Osteoblast (primary cell): ENCODE measurements at regions not wholly inside any gene's neighbourhood (a gene's known extent, or its start where the extent isn't known, plus 50 kb on each side); places are given as distances from the start of the nearest gene placed in this dataset.

ENCODE experiments used
- DNase-seq: peaks from one replicate; pipeline ENCODE4 v3.0.0; 2011; ENCODE audit warnings: low spot score, mixed read lengths; ENCODE audit not compliant: insufficient read length; ENCODE audit errors: missing footprints
- H2AFZ ChIP-seq: 2 replicates; pipeline ENCODE4 v1.6.0; 2011; ENCODE audit warnings: mild to moderate bottlenecking, low read length
- H3K27ac ChIP-seq: 2 replicates; pipeline ENCODE4 v1.5.1; 2011; ENCODE audit warnings: mild to moderate bottlenecking, low read depth, low read length, moderate library complexity
- H3K27me3 ChIP-seq: 2 replicates; pipeline ENCODE4 v1.6.0; 2012; ENCODE audit warnings: mild to moderate bottlenecking, control low read depth, inconsistent platforms, low read length, moderate library complexity; ENCODE audit not compliant: insufficient read depth
- H3K36me3 ChIP-seq: 2 replicates; pipeline ENCODE4 v1.5.1; 2011; ENCODE audit warnings: mild to moderate bottlenecking, low read length, control low read depth, moderate library complexity; ENCODE audit not compliant: insufficient read depth
- H3K4me1 ChIP-seq: 2 replicates; pipeline ENCODE4 v1.5.1; 2011; ENCODE audit warnings: mild to moderate bottlenecking, low read length, control low read depth, moderate library complexity; ENCODE audit not compliant: insufficient read depth
- H3K4me2 ChIP-seq: 2 replicates; pipeline ENCODE4 v1.6.0; 2011; ENCODE audit warnings: mild to moderate bottlenecking, low read length; ENCODE audit not compliant: insufficient read depth
- H3K4me3 ChIP-seq: fragments of 200-600 bp; sonication (generic); 3 replicates; pipeline ENCODE4 v1.5.1; 2012; ENCODE audit warnings: mild to moderate bottlenecking, low read length, inconsistent platforms; ENCODE audit not compliant: insufficient read depth
- H3K79me2 ChIP-seq: 2 replicates; pipeline ENCODE4 v1.6.0; 2012; ENCODE audit warnings: mild to moderate bottlenecking, low read length, control low read depth, inconsistent platforms; ENCODE audit not compliant: insufficient read depth
- H3K9me3 ChIP-seq: 2 replicates; pipeline ENCODE4 v1.5.1; 2011; ENCODE audit warnings: low read depth, low read length, control low read depth
- H4K20me1 ChIP-seq: 2 replicates; pipeline ENCODE4 v1.6.0; 2012; ENCODE audit warnings: mild to moderate bottlenecking, low read length, control low read depth; ENCODE audit not compliant: insufficient read depth
- TF ChIP-seq, protein P1 (sequence below): IDR thresholded peaks from 2 replicates; pipeline ENCODE4 v1.5.1; 2011; ENCODE audit warnings: mild to moderate bottlenecking, low read depth, low read length, moderate library complexity; ENCODE audit errors: extremely low read depth

DNA sequence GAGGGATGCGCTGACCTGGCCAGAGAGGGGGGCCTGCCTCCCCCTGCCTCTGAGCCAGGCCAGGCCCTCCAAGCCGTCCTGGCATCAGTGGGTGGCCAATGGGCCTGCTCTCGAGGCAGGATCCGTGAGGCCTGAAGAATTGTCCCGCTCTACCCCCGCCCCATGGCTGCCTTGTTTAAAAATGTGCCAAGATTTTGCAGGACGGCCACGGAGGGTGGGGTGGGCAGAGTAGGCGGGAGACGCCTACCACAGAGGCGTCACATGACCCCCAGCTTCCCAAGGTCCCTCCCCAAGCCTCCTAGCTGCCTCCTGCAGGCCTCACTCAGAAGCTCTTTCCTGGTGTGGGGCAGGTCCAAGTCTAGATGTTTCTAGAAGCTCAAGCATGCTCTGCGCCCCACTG is 69.5 kb downstream of the ENGASE start:
- TF ChIP-seq, protein P1, sequence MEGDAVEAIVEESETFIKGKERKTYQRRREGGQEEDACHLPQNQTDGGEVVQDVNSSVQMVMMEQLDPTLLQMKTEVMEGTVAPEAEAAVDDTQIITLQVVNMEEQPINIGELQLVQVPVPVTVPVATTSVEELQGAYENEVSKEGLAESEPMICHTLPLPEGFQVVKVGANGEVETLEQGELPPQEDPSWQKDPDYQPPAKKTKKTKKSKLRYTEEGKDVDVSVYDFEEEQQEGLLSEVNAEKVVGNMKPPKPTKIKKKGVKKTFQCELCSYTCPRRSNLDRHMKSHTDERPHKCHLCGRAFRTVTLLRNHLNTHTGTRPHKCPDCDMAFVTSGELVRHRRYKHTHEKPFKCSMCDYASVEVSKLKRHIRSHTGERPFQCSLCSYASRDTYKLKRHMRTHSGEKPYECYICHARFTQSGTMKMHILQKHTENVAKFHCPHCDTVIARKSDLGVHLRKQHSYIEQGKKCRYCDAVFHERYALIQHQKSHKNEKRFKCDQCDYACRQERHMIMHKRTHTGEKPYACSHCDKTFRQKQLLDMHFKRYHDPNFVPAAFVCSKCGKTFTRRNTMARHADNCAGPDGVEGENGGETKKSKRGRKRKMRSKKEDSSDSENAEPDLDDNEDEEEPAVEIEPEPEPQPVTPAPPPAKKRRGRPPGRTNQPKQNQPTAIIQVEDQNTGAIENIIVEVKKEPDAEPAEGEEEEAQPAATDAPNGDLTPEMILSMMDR: no peak
- Histone ChIP-seq H2AFZ (no peak overlapping the region), H3K27me3 (peaks cover 21% of the 10 kb centered on the region)

DNA sequence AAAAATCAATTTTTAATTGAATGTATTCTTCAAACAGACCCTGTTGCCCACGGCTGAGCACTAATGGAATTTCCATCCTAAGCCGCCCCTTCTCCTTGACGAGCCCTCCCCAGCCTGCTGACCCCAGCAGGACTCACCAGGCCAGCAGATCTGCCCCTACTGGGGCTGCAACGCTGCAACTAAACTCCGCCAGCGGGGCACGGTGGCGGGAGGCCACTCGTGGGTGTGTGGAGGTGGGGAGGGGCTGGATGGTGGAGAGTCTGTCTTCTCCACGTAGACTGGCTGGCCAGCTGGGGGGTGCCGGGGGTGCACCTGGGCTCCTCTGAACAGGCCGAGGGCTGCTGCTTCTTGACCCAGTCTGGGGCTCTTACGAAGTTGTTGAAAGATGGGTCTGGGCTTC is 67.8 kb downstream of the ENGASE start:
- peaks cover 21% of the 10 kb centered on the region for H3K27me3 ChIP-seq
- H2AFZ ChIP-seq: no peak overlapping the region
- no peaks in the 10 kb centered on the region for H3K9me3 ChIP-seq
- H3K27ac ChIP-seq: no peak overlapping the region
- no peak overlapping the region for H3K4me3 ChIP-seq
- no peaks in the 10 kb centered on the region for H3K36me3 ChIP-seq
- H3K79me2 ChIP-seq: no peaks in the 10 kb centered on the region
- TF ChIP-seq, protein P1: no peak
- no peak overlapping the region for H3K4me2 ChIP-seq
- no peak for DNase-seq
- H3K4me1 ChIP-seq: no peaks in the 10 kb centered on the region
- no peaks in the 10 kb centered on the region for H4K20me1 ChIP-seq

More for the DNA sequence above, 69.5 kb downstream of the ENGASE start:
- no peak overlapping the region for H3K27ac ChIP-seq
- no peaks in the 10 kb centered on the region for H3K36me3 ChIP-seq
- no peaks in the 10 kb centered on the region for H4K20me1 ChIP-seq
- H3K79me2 ChIP-seq: no peaks in the 10 kb centered on the region
- no peaks in the 10 kb centered on the region for H3K4me1 ChIP-seq
- H3K4me3 ChIP-seq: no peak overlapping the region
- no peaks in the 10 kb centered on the region for H3K9me3 ChIP-seq
- no peak overlapping the region for H3K4me2 ChIP-seq
- DNase-seq: no peak

DNA sequence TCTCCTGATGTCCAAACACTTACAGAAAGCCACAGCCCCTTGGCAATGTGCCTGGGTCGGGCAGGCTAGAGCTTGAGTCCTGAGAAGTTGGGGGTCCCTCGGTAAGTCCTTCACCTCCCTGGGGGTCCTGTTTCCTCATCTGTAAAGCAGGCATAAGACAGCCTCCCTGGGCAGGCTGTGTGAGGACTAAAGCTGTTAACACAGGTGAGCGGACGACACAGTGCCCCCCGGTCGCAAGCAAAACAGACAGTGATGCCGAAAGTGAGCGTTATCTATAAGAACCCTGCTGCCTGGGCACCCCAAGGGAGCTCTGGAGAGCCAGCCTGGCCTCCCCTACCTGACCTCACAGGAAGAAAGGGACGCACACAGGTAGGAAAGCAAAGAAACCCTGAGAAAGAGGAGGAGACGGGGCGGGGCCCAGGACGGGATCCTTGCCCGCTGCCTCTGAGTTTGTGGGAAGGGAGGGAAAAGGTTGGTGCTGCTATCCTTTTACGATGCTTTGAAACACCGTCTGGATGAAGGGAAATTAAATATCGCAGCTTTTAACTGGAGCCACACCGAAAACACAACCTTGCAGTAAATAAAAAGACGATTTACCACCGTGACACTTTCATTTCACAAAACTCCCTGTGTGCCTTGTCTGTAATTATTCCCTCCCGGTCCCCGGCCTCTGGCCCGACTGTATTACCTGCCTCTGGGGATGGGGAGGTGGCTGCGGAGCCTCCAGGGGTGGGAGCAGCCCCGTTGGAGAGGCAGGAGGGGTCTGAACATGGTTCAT is 67.1 kb downstream of the ENGASE start:
- TF ChIP-seq, protein P1: no peak
- H3K27me3 ChIP-seq: peaks cover 21% of the 10 kb centered on the region
- H4K20me1 ChIP-seq: no peaks in the 10 kb centered on the region
- H3K4me2 ChIP-seq: no peak overlapping the region
- H3K79me2 ChIP-seq: no peaks in the 10 kb centered on the region
- no peak overlapping the region for H3K27ac ChIP-seq
- H3K4me1 ChIP-seq: no peaks in the 10 kb centered on the region
- no peak overlapping the region for H3K4me3 ChIP-seq
- DNase-seq: no peak
- H2AFZ ChIP-seq: no peak overlapping the region
- H3K9me3 ChIP-seq: no peaks in the 10 kb centered on the region
- no peaks in the 10 kb centered on the region for H3K36me3 ChIP-seq

DNA sequence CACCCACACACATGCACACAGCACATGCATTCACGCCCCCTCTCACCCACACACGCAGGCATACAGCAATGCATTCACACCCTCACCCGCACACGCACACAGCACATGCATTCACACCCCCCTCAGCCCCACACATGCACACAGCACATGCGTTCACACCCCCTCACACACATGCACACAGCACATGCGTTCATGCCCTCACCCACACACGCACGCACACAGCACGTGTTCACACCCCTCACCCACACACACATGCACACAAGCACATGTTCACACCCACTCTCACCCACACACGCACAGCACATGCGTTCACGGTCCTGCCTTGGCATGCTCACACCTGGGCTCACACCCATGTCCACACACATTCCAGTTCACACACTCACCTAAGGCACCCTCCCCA is 64.2 kb downstream of the ENGASE start:
- peaks cover 21% of the 10 kb centered on the region for H3K27me3 ChIP-seq
- no peak for DNase-seq
- H3K4me3 ChIP-seq: no peak overlapping the region
- H3K36me3 ChIP-seq: no peaks in the 10 kb centered on the region
- no peak overlapping the region for H3K4me2 ChIP-seq
- no peak overlapping the region for H2AFZ ChIP-seq
- H4K20me1 ChIP-seq: no peaks in the 10 kb centered on the region
- TF ChIP-seq, protein P1: no peak
- H3K79me2 ChIP-seq: no peaks in the 10 kb centered on the region
- H3K9me3 ChIP-seq: no peaks in the 10 kb centered on the region
- H3K4me1 ChIP-seq: no peaks in the 10 kb centered on the region
- H3K27ac ChIP-seq: no peak overlapping the region
